ENCODE measurements at regions not wholly inside any gene's neighbourhood (a gene's known extent, or its start where the extent isn't known, plus 50 kb on each side); places are given as distances from the start of the nearest gene placed in this dataset.

DNA sequence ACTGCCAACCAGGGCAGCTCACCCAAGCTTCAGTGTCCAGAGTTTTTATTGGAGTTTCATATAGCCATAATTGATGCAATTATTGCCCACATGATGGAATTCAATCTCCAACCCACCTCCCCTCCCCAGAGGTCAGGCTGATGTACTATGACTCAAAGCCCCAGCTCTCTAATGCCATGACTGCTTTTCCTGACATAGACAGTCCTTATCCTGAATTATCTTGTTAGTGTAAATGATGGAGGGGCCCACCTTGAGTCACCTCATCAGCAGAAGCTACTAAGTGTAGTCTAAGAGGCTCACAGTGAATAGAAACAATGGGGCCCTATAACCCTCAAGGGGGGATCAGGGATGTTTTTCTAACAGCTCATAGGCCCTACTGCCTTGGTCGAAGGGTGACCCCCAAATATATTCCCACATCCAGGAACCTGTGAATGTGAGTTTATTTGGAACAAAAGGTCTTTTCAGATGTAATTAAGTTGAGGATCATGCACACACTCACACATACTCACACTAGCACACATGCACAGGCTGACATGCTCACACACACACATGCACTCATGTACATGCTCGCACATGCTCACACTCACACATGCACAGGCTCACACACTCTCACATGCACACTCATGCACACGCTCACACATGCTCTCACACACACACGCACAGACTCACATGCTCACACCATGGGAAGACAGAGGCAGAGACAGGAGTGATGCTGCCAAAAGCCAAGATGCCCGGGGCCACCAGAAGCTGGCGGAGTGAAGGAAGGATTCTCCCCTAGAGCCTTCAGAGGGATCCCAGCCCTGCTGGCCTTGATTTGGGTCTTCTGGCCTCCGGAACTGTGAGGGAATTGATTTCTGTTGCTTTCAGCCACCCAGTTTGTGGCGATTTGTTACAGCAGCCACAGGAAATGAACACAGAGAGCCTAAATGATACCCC, 131.2 kb upstream of the SMAD3 start:
- DNase-seq = no peak

- no peak for DNase-seq
Measured at GRCh38 chr15:66934868-66935520, 130.4 kb upstream of the SMAD3 start.

GRCh38 chr15:66935688-66936087, 129.7 kb upstream of the SMAD3 start:
- DNase-seq = no peak

GRCh38 chr15:66936109-66936860, 129.1 kb upstream of the SMAD3 start:
- DNase-seq = no peak

- no peak for DNase-seq
Measured at GRCh38 chr15:66936861-66937582, 128.4 kb upstream of the SMAD3 start.

GRCh38 chr15:66937588-66937987, 127.8 kb upstream of the SMAD3 start:
- no peak for DNase-seq

DNA sequence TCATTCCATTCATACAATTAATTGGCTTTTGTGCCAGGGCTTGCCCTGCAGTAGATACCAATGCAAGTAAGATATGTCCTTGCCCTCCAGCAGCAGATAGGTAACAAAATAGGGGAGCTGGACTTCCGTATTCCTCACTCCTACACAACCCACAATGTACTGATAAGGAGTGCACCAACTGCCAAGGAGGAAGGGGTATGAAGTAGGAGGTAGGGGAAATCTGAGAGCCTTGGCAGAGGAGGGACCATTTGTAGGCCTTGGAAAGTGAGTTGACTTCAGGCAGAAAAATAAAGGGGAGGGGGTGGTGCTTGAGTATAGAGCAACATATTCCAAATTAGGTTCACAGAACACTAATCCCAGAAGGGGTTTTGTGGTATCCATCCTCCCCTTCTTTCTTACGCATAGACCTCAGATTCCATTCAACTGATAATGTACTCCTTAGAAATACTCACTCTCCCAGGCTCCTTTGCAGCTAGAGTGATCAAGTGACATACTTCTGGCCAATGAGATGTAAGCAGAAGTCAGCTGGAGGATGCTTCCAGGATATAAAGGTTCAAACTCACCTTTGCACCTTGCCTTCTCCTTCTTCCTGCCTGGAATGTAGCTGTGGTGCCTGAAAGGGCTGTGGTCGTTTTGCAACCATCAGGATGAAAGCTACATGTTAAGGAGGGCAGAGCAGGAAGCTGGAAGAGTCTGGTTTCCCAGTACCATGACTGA, 127.1 kb upstream of the SMAD3 start:
- DNase-seq = no peak

GRCh38 chr15:66939016-66939415, 126.4 kb upstream of the SMAD3 start:
- no peak for DNase-seq

DNA sequence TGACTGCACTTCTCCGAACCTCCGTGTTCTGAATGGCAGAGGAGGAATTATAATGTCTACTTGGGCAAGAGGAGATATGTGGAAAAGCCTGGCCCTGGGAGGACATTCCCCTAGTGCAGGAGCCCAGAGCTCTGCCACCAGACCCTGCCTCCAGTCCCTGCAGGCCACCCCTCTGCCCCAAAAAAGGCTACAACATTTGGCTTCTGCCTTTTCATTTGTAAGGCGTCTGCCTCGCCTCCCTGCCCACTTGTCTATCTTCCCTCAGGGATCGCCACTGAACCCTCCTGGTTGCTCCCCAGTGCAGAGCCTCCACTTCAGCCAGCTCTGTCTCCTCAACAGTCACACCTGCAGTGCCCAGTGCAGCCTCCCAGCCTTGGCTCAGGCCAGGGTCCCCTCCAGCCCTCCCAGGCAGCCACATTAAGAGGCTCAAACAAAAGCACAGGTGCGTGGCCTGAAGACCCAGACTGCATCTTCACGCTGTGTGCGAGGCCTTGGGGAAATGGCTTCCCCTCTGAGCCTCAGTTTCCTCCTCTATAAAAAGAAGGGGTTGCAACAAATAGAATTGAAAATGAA, 125.9 kb upstream of the SMAD3 start:
- no peak for DNase-seq

- no peak for DNase-seq
Measured at GRCh38 chr15:66940368-66940767, 125.0 kb upstream of the SMAD3 start.

GRCh38 chr15:66941108-66941711, 124.2 kb upstream of the SMAD3 start:
- no peak for DNase-seq

- no peak for DNase-seq
Measured at GRCh38 chr15:66941791-66942190, 123.6 kb upstream of the SMAD3 start.

GRCh38 chr15:66942649-66943390, 122.6 kb upstream of the SMAD3 start:
- no peak for DNase-seq

DNA sequence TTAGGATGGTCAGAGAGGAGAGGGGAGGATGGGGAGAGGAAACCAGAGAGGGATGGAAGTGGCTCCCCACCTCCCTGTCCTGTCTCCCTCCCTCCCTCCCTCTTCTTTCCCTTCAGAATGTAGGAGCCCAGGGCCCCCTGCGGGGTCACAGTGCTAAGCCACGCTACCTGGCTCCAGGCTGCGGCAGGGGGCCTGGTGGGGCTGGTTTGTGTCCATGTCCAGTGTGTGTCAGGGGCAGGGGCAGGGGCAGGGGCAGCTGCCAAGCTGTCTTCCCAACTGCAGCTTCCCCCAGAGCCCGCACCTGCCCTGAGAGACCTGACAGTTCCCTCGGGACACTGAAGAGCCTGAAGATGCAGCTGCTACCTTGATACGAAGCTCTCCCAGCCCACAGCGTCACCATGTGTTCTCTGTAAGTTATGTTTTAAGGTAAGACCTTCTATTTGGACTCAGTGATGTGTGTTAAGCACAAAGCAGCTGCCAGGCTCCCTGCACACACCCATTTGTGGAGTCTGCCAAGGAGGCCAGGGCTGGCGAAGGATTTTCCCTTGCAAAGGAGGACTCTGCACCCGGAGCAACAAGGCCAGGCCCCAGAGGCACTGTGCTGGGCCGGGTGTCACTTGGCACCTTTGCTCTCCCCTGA, 121.8 kb upstream of the SMAD3 start:
- DNase-seq = no peak

GRCh38 chr15:66944121-66944520, 121.3 kb upstream of the SMAD3 start:
- no peak for DNase-seq

DNA sequence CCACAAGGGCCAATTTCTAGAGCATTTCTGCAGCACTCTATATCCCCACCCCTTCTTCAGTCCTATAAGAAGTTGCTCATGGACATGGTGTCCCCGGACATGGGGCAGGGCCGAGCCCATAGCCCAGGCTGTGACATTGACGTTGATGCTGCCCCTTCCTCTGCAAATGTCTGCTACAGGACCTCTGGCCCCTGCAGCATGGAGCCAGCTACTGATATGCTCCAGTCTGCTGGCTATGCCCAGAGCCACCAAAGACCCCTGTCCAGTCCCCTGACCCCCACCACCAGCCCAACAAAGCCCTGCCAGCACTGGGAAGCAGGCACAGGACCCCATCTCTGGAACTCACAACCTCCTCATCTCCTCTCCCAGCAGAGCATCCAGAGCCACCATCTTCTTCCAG, 120.1 kb upstream of the SMAD3 start:
- DNase-seq = no peak

DNA sequence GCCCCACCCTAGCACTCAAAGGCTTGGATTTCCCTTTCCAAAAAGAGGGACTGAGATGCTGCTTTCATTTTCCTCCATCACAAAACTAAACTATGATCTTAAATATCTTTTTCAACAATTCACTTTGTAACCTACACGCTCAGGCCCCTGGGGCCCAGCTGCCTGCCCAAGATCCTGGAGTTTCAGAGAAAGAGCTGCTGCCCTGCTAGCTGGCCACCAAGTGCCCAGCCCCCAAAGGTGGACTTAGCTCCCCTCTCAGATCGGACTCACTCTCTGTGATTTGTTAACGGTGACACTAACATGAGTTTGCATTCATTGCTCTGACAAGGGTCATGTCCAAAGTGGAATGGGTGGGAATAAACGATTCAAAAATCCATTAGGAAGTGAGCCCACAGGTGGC, 119.6 kb upstream of the SMAD3 start:
- DNase-seq = no peak

GRCh38 chr15:66946578-66947164, 118.7 kb upstream of the SMAD3 start:
- DNase-seq = peak; percentile 69

DNA sequence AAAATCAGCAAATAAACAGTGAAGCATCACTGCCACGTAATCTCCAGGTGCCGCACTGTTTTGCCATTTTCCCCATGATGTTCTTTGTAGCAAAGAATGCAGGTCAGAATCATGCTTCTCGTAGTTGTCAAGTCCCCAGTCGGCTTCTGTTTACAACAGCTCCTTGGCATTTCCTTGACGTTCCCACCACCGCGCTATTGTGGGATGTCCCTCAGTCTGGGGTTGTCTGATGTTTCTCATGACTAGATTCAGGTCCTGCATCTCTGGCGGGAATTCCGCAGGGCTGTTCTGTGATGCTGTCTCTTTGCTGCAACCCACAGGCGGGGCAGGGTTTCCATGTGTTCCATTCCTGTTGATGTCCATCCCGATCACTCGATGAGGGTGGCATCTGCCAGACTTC, 117.9 kb upstream of the SMAD3 start:
- DNase-seq = no peak

GRCh38 chr15:66948294-66948693, 117.1 kb upstream of the SMAD3 start:
- DNase-seq = no peak

All from activated T-cell treated with anti-CD3 and anti-CD28 coated beads for 4 hours (primary cell).